ENCODE measurements at regions not wholly inside any gene's neighbourhood (a gene's known extent, or its start where the extent isn't known, plus 50 kb on each side); places are given as distances from the start of the nearest gene placed in this dataset.

- FAIRE-seq = no peak
- Histone ChIP-seq H3K27ac (no peak overlapping the region), H3K9me3 (no peaks in the 10 kb centered on the region), H3K4me1 (no peaks in the 10 kb centered on the region), H3K4me3 (no peak overlapping the region), H3K36me3 (no peaks in the 10 kb centered on the region), H3K27me3 (peaks cover 0 to 5% (median 0%) of the 10 kb centered on the region in 4 donors)
- intact Hi-C loops (cut with DNase I) = no loop called here
- no peak for DNase-seq
- 84 to 85% methylated on average over 1 of the region's 1 CpG for WGBS, 2 donors
- no peak for TF ChIP-seq CTCF (IDR thresholded peaks at IDR 0.05)
- no peak for ATAC-seq
Measured at GRCh38 chr18:47566809-47567208, 315.3 kb upstream of the SKOR2 start.

GRCh38 chr18:47560723-47561715 is 309.6 kb upstream of the SKOR2 start:
- no peak for DNase-seq
- no peaks in the 10 kb centered on the region for H3K36me3 ChIP-seq
- H3K27ac ChIP-seq = no peak overlapping the region
- no peak for FAIRE-seq
- H3K4me1 ChIP-seq = no peaks in the 10 kb centered on the region
- no peak for ATAC-seq
- no peaks in the 10 kb centered on the region for H3K27me3 ChIP-seq
- H3K9me3 ChIP-seq = no peaks in the 10 kb centered on the region
- WGBS, 2 donors = 37% methylated on average over 17 of the region's 17 CpGs
- intact Hi-C loops (cut with DNase I) = no loop called here
- H3K4me3 ChIP-seq = no peak overlapping the region
- TF ChIP-seq CTCF (IDR thresholded peaks at IDR 0.05) = no peak

- no peak for FAIRE-seq
Measured at GRCh38 chr18:47558110-47558750, 306.8 kb upstream of the SKOR2 start.

GRCh38 chr18:47557160-47557559 is 305.7 kb upstream of the SKOR2 start:
- Histone ChIP-seq H3K36me3 (no peaks in the 10 kb centered on the region), H3K27me3 (no peaks in the 10 kb centered on the region), H3K27ac (no peak overlapping the region), H3K9me3 (no peaks in the 10 kb centered on the region), H3K4me3 (no peak overlapping the region), H3K4me1 (no peaks in the 10 kb centered on the region)
- TF ChIP-seq CTCF (IDR thresholded peaks at IDR 0.05) = no peak
- FAIRE-seq = no peak
- WGBS, 2 donors = 70 to 73% methylated on average over 7 of the region's 7 CpGs
- no peak for ATAC-seq
- no peak for DNase-seq
- intact Hi-C loops (cut with DNase I) = no loop called here

More at GRCh38 chr18:47558110-47558750, 306.8 kb upstream of the SKOR2 start:
- no peak overlapping the region for H3K4me3 ChIP-seq
- H3K27ac ChIP-seq = no peak overlapping the region
- no peak for DNase-seq
- TF ChIP-seq CTCF (IDR thresholded peaks at IDR 0.05) = no peak
- H3K9me3 ChIP-seq = no peaks in the 10 kb centered on the region
- intact Hi-C loops (cut with DNase I) = no loop called here
- WGBS, 2 donors = 46 to 54% methylated on average over 4 of the region's 4 CpGs
- no peaks in the 10 kb centered on the region for H3K27me3 ChIP-seq
- no peaks in the 10 kb centered on the region for H3K4me1 ChIP-seq
- no peaks in the 10 kb centered on the region for H3K36me3 ChIP-seq
- ATAC-seq = no peak
